ENCODE measurements at regions not wholly inside any gene's neighbourhood (a gene's known extent, or its start where the extent isn't known, plus 50 kb on each side); places are given as distances from the start of the nearest gene placed in this dataset.

- no peaks in the 10 kb centered on the region for H3K27me3 ChIP-seq (ENCODE audit: insufficient read depth, low read length, poor library complexity, severe bottlenecking)
- no peak overlapping the region for H3K9ac ChIP-seq (ENCODE audit: low read depth, low read length, poor library complexity, severe bottlenecking)
- no peaks in the 10 kb centered on the region for H3K79me2 ChIP-seq (ENCODE audit: insufficient read depth, low read length)
- H3K4me2 ChIP-seq (ENCODE audit: low read depth, low read length, poor library complexity, severe bottlenecking), result no peak overlapping the region
- H3K4me1 ChIP-seq (ENCODE audit: insufficient read depth, low read length, poor library complexity, severe bottlenecking), result no peaks in the 10 kb centered on the region
- H2AFZ ChIP-seq (ENCODE audit: low read length), result no peak overlapping the region
- H4K20me1 ChIP-seq (ENCODE audit: insufficient read depth, low read length, poor library complexity, severe bottlenecking), result no peaks in the 10 kb centered on the region
- TF ChIP-seq EZH2phosphoT487 (IDR thresholded peaks at IDR 0.05; ENCODE audit: borderline replicate concordance), result no peak
- TF ChIP-seq CTCF (conservative IDR thresholded peaks at IDR 0.05; ENCODE audit: low read length), result no peak
- H3K4me3 ChIP-seq (ENCODE audit: low read length, poor library complexity, severe bottlenecking), result no peak overlapping the region
- no peaks in the 10 kb centered on the region; the same call in 1 of the 2 replicates for H3K9me2 ChIP-seq (replicated peaks; ENCODE audit: low read depth, low read length)
- no peaks in the 10 kb centered on the region for H3F3A ChIP-seq (ENCODE audit: low read depth)
- no peaks in the 10 kb centered on the region for H3K9me3 ChIP-seq (ENCODE audit: insufficient read depth, low read depth, low read length)
- H3K36me3 ChIP-seq (ENCODE audit: insufficient read depth, low read length), result no peaks in the 10 kb centered on the region
These were observed 919.8 kb downstream of the CENPC start for GRCh38 chr4:66625480-66625879.

DNA sequence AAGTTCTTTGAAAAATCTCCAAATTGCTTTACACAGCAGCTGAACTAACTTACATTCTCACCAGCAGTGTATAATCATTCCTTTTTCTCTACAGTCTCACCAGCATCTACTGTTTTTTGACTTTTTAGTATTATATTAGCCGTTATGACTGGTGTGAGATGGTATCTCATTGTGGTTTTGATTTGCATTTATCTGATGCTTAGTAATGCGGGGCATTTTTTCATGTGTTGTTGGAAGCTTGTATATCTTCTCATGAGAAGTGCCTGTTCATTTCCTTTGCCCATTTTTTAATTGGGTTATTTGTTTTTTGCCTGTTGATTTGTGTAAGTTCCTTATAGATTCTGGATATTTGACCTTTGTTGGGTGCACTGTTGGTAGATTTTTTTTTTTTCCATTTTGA, 931.7 kb downstream of the CENPC start:
- peaks cover 10% of the 10 kb centered on the region for H3K4me1 ChIP-seq (ENCODE audit: insufficient read depth, low read length, poor library complexity, severe bottlenecking)
- peaks cover 22% of the 10 kb centered on the region; the same call in 1 of the 2 replicates for H3K9me3 ChIP-seq (ENCODE audit: insufficient read depth, low read depth, low read length)
- H2AFZ ChIP-seq (ENCODE audit: low read length), result no peak overlapping the region
- H3K27me3 ChIP-seq (ENCODE audit: insufficient read depth, low read length, poor library complexity, severe bottlenecking), result no peaks in the 10 kb centered on the region
- no peaks in the 10 kb centered on the region for H3K79me2 ChIP-seq (ENCODE audit: insufficient read depth, low read length)
- H3K36me3 ChIP-seq (ENCODE audit: insufficient read depth, low read length), result no peaks in the 10 kb centered on the region
- no peak overlapping the region for H3K4me2 ChIP-seq (ENCODE audit: low read depth, low read length, poor library complexity, severe bottlenecking)
- no peak overlapping the region for H3K4me3 ChIP-seq (ENCODE audit: low read length, poor library complexity, severe bottlenecking)
- no peaks in the 10 kb centered on the region for H3K9me2 ChIP-seq (replicated peaks; ENCODE audit: low read depth, low read length)
- H3F3A ChIP-seq (ENCODE audit: low read depth), result no peaks in the 10 kb centered on the region
- H3K9ac ChIP-seq (ENCODE audit: low read depth, low read length, poor library complexity, severe bottlenecking), result no peak overlapping the region
- H4K20me1 ChIP-seq (ENCODE audit: insufficient read depth, low read length, poor library complexity, severe bottlenecking), result no peaks in the 10 kb centered on the region
- no peak for TF ChIP-seq EZH2phosphoT487 (IDR thresholded peaks at IDR 0.05; ENCODE audit: borderline replicate concordance)
- no peak for TF ChIP-seq CTCF (conservative IDR thresholded peaks at IDR 0.05; ENCODE audit: low read length)

DNA sequence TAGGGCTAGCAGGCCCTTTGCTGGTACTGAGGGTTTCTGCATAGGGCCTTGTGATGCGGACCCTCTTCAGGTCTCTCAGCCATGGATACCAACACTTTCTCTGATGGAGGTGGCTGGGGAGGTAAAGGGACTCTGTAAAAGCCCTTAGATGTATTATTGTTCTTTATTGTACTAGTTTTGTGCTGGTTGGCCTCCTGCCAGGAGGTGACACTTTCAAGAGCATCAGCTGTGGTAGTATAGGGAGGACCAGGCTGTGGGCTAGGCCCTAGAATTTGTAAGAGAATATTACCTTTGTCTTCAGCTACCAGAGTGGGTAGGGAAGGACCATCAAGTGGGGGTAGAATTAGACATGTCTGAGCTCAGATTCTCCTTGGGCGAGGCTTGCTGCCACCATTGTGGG, 936.3 kb downstream of the CENPC start:
- Histone ChIP-seq H3F3A (ENCODE audit: low read depth) (no peaks in the 10 kb centered on the region), H3K9me3 (ENCODE audit: insufficient read depth, low read depth, low read length) (peaks cover 4% of the 10 kb centered on the region; the same call in 1 of the 2 replicates), H2AFZ (ENCODE audit: low read length) (0 out of 2 replicates have a peak overlapping the region, but pooled peaks have one; percentile 6), H3K79me2 (ENCODE audit: insufficient read depth, low read length) (no peaks in the 10 kb centered on the region), H3K36me3 (ENCODE audit: insufficient read depth, low read length) (no peaks in the 10 kb centered on the region), H3K9ac (ENCODE audit: low read depth, low read length, poor library complexity, severe bottlenecking) (no peak overlapping the region), H3K9me2 (replicated peaks; ENCODE audit: low read depth, low read length) (no peaks in the 10 kb centered on the region), H3K27me3 (ENCODE audit: insufficient read depth, low read length, poor library complexity, severe bottlenecking) (no peaks in the 10 kb centered on the region), H4K20me1 (ENCODE audit: insufficient read depth, low read length, poor library complexity, severe bottlenecking) (no peaks in the 10 kb centered on the region), H3K4me2 (ENCODE audit: low read depth, low read length, poor library complexity, severe bottlenecking) (no peak overlapping the region), H3K4me1 (ENCODE audit: insufficient read depth, low read length, poor library complexity, severe bottlenecking) (peaks cover 10% of the 10 kb centered on the region), H3K4me3 (ENCODE audit: low read length, poor library complexity, severe bottlenecking) (no peak overlapping the region)
- TF ChIP-seq EZH2phosphoT487 (IDR thresholded peaks at IDR 0.05; ENCODE audit: borderline replicate concordance) (no peak), CTCF (conservative IDR thresholded peaks at IDR 0.05; ENCODE audit: low read length) (no peak)
